ENCODE measurements at regions not wholly inside any gene's neighbourhood (a gene's known extent, or its start where the extent isn't known, plus 50 kb on each side); places are given as distances from the start of the nearest gene placed in this dataset.

DNA sequence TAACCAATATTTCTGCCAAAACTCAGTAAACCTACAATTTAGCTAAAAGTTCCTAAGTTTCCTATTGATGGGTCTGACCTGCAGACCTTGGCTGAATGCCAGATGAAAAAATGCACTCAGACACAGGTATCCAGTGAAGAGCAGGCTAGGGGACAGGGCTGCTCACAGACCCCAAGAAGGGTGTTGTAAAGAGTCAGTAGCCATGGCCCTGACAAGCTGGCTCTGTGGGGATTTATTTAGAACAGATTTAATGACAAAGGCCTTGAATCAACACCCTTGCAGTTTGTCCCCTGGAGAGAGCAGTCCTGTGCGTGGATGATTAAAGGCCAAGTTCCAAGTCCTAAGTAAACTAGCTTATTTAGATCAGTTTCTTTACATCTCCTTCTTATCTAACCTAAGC lies 1243.2 kb upstream of the ADGRL4 start (continued):
- TF ChIP-seq ZNF598 (CRISPR knock-in tag; IDR thresholded peaks at IDR 0.05; ENCODE audit: borderline replicate concordance) = no peak

DNA sequence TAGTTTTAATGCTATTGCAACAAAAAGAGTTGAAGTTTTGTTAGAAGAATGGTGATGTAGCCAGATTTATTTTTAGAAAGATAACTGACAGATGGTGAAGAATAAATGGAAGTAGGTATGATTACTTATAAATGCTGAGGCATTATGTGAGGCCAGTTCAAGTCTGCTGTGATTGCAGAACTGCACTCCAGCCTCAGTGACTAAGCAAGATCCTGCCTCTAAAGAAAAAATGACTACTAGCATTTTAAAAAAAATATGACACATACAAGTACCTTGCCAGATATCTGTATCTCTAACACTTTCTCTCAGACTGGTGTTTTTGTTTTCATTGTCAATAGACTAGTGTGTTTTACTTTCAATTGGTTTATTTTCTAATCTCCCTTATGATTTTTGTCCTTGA lies 1242.4 kb upstream of the ADGRL4 start:
- no TSS peak for BruUV-seq (replicated peaks)
- Histone ChIP-seq H3K4me2 (ENCODE audit: low read depth, low read length) (no peak overlapping the region), H3K9ac (ENCODE audit: insufficient read depth, low read depth, low read length) (no peak overlapping the region), H3K4me1 (ENCODE audit: insufficient read depth, low read length) (no peaks in the 10 kb centered on the region), H3K4me3 (replicated peaks in 1 of 3; ENCODE audit: insufficient read depth in 1 of 3, low read depth in 2 of 3, low read length in 3 of 3) (no peak overlapping the region), H3K36me3 (replicated peaks in 1 of 2; ENCODE audit: control insufficient read depth in 1 of 2, insufficient read depth in 2 of 2, low read length in 2 of 2) (no peaks in the 10 kb centered on the region), H3K27me3 (ENCODE audit: control insufficient read depth in 1 of 2, insufficient read depth in 2 of 2, low read length in 2 of 2) (no peaks in the 10 kb centered on the region; a peak in 1 of 5 replicates), H4K20me1 (ENCODE audit: insufficient read depth, low read length) (no peaks in the 10 kb centered on the region), H3K79me2 (ENCODE audit: insufficient read depth, low read length) (no peaks in the 10 kb centered on the region), H3K27ac (ENCODE audit: extremely low read length, insufficient read depth, low read length) (no peak overlapping the region), H3K9me3 (ENCODE audit: low read length) (peaks cover 80% of the 10 kb centered on the region), H2AFZ (ENCODE audit: low read length) (no peak overlapping the region)
- DNase-seq (ENCODE audit: low spot score) (no peak), ATAC-seq (no peak), FAIRE-seq (no peak)
- ChIA-PET POLR2A (no interaction called here), CTCF (ENCODE audit: low intra/inter-chr PET ratio, low total read pairs) (no interaction called here)
- intact Hi-C loops (cut with micrococcal nuclease; ENCODE audit: unreplicated experiment) (no loop called here), in situ Hi-C loops (cut with HindIII; ENCODE audit: extremely low pct_ligation_motif_present, low pct_unique_long_range_greater_than_20kb) (no loop called here)
- TF ChIP-seq ZNF225 (CRISPR knock-in tag; IDR thresholded peaks at IDR 0.05) (no peak), DPF2 (CRISPR knock-in tag; IDR thresholded peaks at IDR 0.05; ENCODE audit: borderline replicate concordance, low read depth) (no peak), ARNTL (CRISPR knock-in tag; IDR thresholded peaks at IDR 0.05) (no peak), RCOR2 (CRISPR knock-in tag; IDR thresholded peaks at IDR 0.05) (no peak), CCAR2 (optimal IDR thresholded peaks at IDR 0.05; ENCODE audit: low read depth, low read length) (no peak), PTBP1 (IDR thresholded peaks at IDR 0.05; ENCODE audit: low read depth, low read length, poor library complexity, severe bottlenecking) (no peak), ZNF383 (CRISPR knock-in tag; IDR thresholded peaks at IDR 0.05; ENCODE audit: borderline replicate concordance) (no peak), ZNF296 (CRISPR knock-in tag; conservative IDR thresholded peaks at IDR 0.05) (no peak), ZBTB1 (CRISPR knock-in tag; IDR thresholded peaks at IDR 0.05; ENCODE audit: borderline replicate concordance) (no peak), TMF1 (CRISPR knock-in tag; IDR thresholded peaks at IDR 0.05; ENCODE audit: low read depth) (no peak)
- TF ChIP-seq, protein P1, sequence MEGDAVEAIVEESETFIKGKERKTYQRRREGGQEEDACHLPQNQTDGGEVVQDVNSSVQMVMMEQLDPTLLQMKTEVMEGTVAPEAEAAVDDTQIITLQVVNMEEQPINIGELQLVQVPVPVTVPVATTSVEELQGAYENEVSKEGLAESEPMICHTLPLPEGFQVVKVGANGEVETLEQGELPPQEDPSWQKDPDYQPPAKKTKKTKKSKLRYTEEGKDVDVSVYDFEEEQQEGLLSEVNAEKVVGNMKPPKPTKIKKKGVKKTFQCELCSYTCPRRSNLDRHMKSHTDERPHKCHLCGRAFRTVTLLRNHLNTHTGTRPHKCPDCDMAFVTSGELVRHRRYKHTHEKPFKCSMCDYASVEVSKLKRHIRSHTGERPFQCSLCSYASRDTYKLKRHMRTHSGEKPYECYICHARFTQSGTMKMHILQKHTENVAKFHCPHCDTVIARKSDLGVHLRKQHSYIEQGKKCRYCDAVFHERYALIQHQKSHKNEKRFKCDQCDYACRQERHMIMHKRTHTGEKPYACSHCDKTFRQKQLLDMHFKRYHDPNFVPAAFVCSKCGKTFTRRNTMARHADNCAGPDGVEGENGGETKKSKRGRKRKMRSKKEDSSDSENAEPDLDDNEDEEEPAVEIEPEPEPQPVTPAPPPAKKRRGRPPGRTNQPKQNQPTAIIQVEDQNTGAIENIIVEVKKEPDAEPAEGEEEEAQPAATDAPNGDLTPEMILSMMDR (CRISPR knock-in tag; IDR thresholded peaks at IDR 0.05) = no peak
- TF ChIP-seq, protein P2, sequence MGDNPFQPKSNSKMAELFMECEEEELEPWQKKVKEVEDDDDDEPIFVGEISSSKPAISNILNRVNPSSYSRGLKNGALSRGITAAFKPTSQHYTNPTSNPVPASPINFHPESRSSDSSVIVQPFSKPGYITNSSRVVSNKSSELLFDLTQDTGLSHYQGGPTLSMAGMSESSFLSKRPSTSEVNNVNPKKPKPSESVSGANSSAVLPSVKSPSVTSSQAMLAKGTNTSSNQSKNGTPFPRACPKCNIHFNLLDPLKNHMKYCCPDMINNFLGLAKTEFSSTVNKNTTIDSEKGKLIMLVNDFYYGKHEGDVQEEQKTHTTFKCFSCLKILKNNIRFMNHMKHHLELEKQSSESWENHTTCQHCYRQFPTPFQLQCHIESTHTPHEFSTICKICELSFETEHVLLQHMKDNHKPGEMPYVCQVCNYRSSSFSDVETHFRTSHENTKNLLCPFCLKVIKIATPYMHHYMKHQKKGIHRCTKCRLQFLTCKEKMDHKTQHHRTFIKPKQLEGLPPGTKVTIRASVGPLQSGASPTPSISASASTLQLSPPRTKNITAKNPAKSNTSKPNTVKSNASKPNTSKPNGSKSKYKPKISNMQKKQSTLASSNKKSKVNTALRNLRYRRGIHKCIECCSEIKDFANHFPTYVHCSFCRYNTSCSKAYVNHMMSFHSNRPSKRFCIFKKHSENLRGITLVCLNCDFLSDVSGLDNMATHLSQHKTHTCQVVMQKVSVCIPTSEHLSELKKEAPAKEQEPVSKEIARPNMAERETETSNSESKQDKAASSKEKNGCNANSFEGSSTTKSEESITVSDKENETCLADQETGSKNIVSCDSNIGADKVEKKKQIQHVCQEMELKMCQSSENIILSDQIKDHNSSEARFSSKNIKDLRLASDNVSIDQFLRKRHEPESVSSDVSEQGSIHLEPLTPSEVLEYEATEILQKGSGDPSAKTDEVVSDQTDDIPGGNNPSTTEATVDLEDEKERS (CRISPR knock-in tag; IDR thresholded peaks at IDR 0.05) = no peak

Measured in HepG2 (cell line).